MCF 10A (cell line): ENCODE measurements at regions not wholly inside any gene's neighbourhood (a gene's known extent, or its start where the extent isn't known, plus 50 kb on each side); places are given as distances from the start of the nearest gene placed in this dataset.

Experiments used
- BruUV-seq: library from RNA; stranded (reverse); fragments of 400-500 nt; replicated peaks from 2 replicates; lab custom pipeline; 2021; lab: Mats Ljungman, UMichigan
- CTCF ChIA-PET: fragments of 300-600 bp; sonication (Branson Sonifier 250); formaldehyde crosslinking; extraction: SDS; loops from one replicate; lab custom pipeline; 2021; ENCODE audit warnings: antibody characterized with exemption, inconsistent platforms; lab: Yijun Ruan, JAX
- POLR2A ChIA-PET: fragments of 300-600, 350-650 bp; sonication (Branson Sonifier 250); formaldehyde crosslinking; extraction: SDS; loops from one replicate; lab custom pipeline; 2020; ENCODE audit warnings: antibody characterized with exemption, inconsistent platforms; lab: Yijun Ruan, JAX
- DNase-seq: peaks from one replicate; pipeline ENCODE4 v3.0.0-alpha.2; 2018; ENCODE audit not compliant: unreplicated experiment
- H3K27ac Mint-ChIP-seq: one replicate; pipeline ENCODE4 v1.8.0; 2022; ENCODE audit warnings: mild to moderate bottlenecking, low read depth, mixed read lengths; ENCODE audit not compliant: unreplicated experiment
- H3K27me3 Mint-ChIP-seq: one replicate; pipeline ENCODE4 v1.8.0; 2022; ENCODE audit warnings: mixed read lengths; ENCODE audit not compliant: insufficient read depth, unreplicated experiment
- H3K36me3 Mint-ChIP-seq: one replicate; pipeline ENCODE4 v1.8.0; 2022; ENCODE audit warnings: mild to moderate bottlenecking, moderate library complexity, mixed read lengths; ENCODE audit not compliant: insufficient read depth, unreplicated experiment
- H3K4me1 Mint-ChIP-seq: one replicate; pipeline ENCODE4 v1.8.0; 2022; ENCODE audit warnings: mixed read lengths; ENCODE audit not compliant: insufficient read depth, unreplicated experiment
- H3K4me3 Mint-ChIP-seq: one replicate; pipeline ENCODE4 v1.8.0; 2022; ENCODE audit warnings: mild to moderate bottlenecking, moderate library complexity, mixed read lengths; ENCODE audit not compliant: unreplicated experiment
- H3K9me3 Mint-ChIP-seq: one replicate; pipeline ENCODE4 v1.8.0; 2022; ENCODE audit warnings: mixed read lengths; ENCODE audit not compliant: unreplicated experiment
- CTCF ChIP-seq: fragments of 200-600 bp; IDR thresholded peaks from one replicate; pipeline ENCODE4 v1.8.0; 2022; ENCODE audit warnings: antibody characterized with exemption, mild to moderate bottlenecking; ENCODE audit not compliant: unreplicated experiment
- intact Hi-C: fragments of 100-400 bp; cut with micrococcal nuclease; formaldehyde crosslinking; loops from 2 replicates; pipeline ENCODE4 v1.14.1; 2022

GRCh38 chr1:221418346-221418745, 323.5 kb downstream of the DUSP10 start:
- TF ChIP-seq CTCF: no peak
- no TSS peak for BruUV-seq
- H3K4me3 Mint-ChIP-seq: no peak overlapping the region
- peaks cover 4% of the 10 kb centered on the region for H3K36me3 Mint-ChIP-seq
- ChIA-PET POLR2A (interaction anchor here (0.6 to 1.6 kb wide), 12 partner anchors 12 to 1295 kb away, joined by 3 to 7 read pairs (median 4); partner anchors contain the start of gene HLX), CTCF (interaction anchor here (0.7 to 4.1 kb wide), 5 partner anchors 15 to 544 kb away, joined by 3 to 28 read pairs (median 3); no protein-coding TSS in a partner anchor)
- intact Hi-C loops: no loop called here
- no peaks in the 10 kb centered on the region for H3K27me3 Mint-ChIP-seq
- DNase-seq: no peak
- H3K4me1 Mint-ChIP-seq: peaks cover 31% of the 10 kb centered on the region
- H3K27ac Mint-ChIP-seq: peak overlapping the region; percentile 87
- H3K9me3 Mint-ChIP-seq: peaks cover 8% of the 10 kb centered on the region

DNA sequence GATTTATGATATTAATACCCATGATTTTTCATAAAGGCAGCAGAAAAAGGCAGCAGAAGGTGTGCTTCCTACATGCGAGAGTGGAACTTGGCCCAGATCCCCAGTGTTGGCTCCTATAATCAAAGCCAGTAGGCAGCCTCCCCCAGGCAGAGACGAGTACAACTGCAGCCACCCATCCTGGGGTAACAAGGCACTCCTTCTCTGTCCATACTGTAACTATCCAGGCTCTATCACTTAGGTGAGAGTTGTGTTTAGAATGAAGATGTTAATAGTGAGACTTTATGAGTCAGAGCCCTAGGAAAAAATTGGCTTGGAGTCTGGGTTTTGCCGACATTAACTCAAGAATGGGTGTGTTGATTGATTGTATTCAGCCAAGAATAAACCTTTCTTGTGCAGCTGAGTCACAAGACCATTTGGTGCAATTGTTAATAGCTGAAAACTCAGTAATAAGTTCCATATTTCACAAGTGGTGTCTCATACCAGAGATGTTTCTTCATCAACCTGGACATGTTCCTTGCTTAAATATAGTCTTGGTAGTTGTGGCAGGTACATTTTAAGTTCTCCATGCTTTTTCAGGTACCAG, 322.3 kb downstream of the DUSP10 start:
- intact Hi-C loops: no loop called here
- ChIA-PET CTCF (interaction anchor here (0.6 kb wide), 1 partner anchor 314 kb away, joined by 3 read pairs; no protein-coding TSS in a partner anchor), POLR2A (interaction anchor here (0.9 to 1.0 kb wide), 4 partner anchors 9 to 27 kb away, joined by 3 to 12 read pairs (median 6); no protein-coding TSS in a partner anchor)
- peak; percentile 99 for DNase-seq
- peak overlapping the region; percentile 87 for H3K27ac Mint-ChIP-seq
- H3K9me3 Mint-ChIP-seq: peaks cover 3% of the 10 kb centered on the region
- H3K4me1 Mint-ChIP-seq: peaks cover 31% of the 10 kb centered on the region
- no peaks in the 10 kb centered on the region for H3K27me3 Mint-ChIP-seq
- TF ChIP-seq CTCF: no peak
- H3K4me3 Mint-ChIP-seq: no peak overlapping the region
- BruUV-seq: no TSS peak
- peaks cover 4% of the 10 kb centered on the region for H3K36me3 Mint-ChIP-seq

- peak; percentile 83 for DNase-seq
- no TSS peak for BruUV-seq
- Mint-ChIP-seq H3K36me3 (no peaks in the 10 kb centered on the region), H3K27ac (peak overlapping the region; percentile 54), H3K4me3 (no peak overlapping the region), H3K9me3 (peaks cover 33% of the 10 kb centered on the region), H3K4me1 (peaks cover 15% of the 10 kb centered on the region), H3K27me3 (no peaks in the 10 kb centered on the region)
- ChIA-PET POLR2A (interaction anchor here (0.6 to 2.9 kb wide), 13 partner anchors 10 to 1162 kb away, joined by 3 to 22 read pairs (median 4); no protein-coding TSS in a partner anchor), CTCF (interaction anchor here (0.6 to 7.8 kb wide), 10 partner anchors 10 to 1134 kb away, joined by 3 to 185 read pairs (median 22); no protein-coding TSS in a partner anchor)
- intact Hi-C loops: loop anchor here (1.0 to 5.0 kb wide), 2 partner anchors 37 to 112 kb away; no protein-coding TSS in a partner anchor
- no peak for TF ChIP-seq CTCF
Observed at GRCh38 chr1:221429264-221429663, 312.6 kb downstream of the DUSP10 start.
